Common myeloid progenitor, CD34-positive (primary cell): ENCODE measurements at regions not wholly inside any gene's neighbourhood (a gene's known extent, or its start where the extent isn't known, plus 50 kb on each side); places are given as distances from the start of the nearest gene placed in this dataset.

Experiments used
- CTCF ChIA-PET: fragments of 350-600 bp; sonication (Branson Sonifier 250); formaldehyde crosslinking; loops from one replicate; lab custom pipeline; 2021; ENCODE audit warnings: antibody characterized with exemption; lab: Charles Lee
- POLR2A ChIA-PET: fragments of 350-600 bp; sonication (Branson Sonifier 250); formaldehyde crosslinking; loops from one replicate; lab custom pipeline; 2021; ENCODE audit warnings: antibody characterized with exemption; lab: Charles Lee
- DNase-seq, 3 donors: peaks; one replicate each; pipeline versions ENCODE4 v3.0.0 to v3.0.0-alpha.2; 2013
- H3K27ac ChIP-seq, 2 experiments: 1 replicate in 1 of 2; 2 replicates in 1 of 2; pipeline ENCODE4 v1.7.0; 2013; ENCODE audit warnings: inconsistent platforms in 2 of 2, low read length in 2 of 2, mild to moderate bottlenecking in 2 of 2, low read depth in 1 of 2, moderate library complexity in 1 of 2; ENCODE audit not compliant: severe bottlenecking in 2 of 2, insufficient read depth in 1 of 2, poor library complexity in 1 of 2
- H3K27me3 ChIP-seq, 5 experiments: replicated peaks in 2 of 5; 1 replicate in 3 of 5; 2 replicates in 2 of 5; pipeline versions ENCODE4 v1.6.1 to v1.7.0; 2013; ENCODE audit warnings: low read length in 4 of 5, mild to moderate bottlenecking in 2 of 5, moderate library complexity in 2 of 5, inconsistent platforms in 1 of 5; ENCODE audit not compliant: insufficient read depth in 5 of 5, control insufficient read depth in 4 of 5
- H3K36me3 ChIP-seq, 4 experiments: 1 replicate in 2 of 4; 2 replicates in 2 of 4; pipeline versions ENCODE4 v1.6.1 to v1.7.0; 2013; ENCODE audit warnings: low read length in 3 of 4, control low read depth in 1 of 4, mild to moderate bottlenecking in 1 of 4; ENCODE audit not compliant: control insufficient read depth in 4 of 4, insufficient read depth in 4 of 4
- H3K4me1 ChIP-seq, 4 experiments: 1 replicate in 3 of 4; 2 replicates in 1 of 4; pipeline versions ENCODE4 v1.6.1 to v1.7.1; 2013; ENCODE audit warnings: low read length in 3 of 4, mild to moderate bottlenecking in 3 of 4, control low read depth in 1 of 4, inconsistent platforms in 1 of 4, moderate library complexity in 1 of 4; ENCODE audit not compliant: control insufficient read depth in 4 of 4, insufficient read depth in 4 of 4; ENCODE audit errors: control extremely low read depth in 1 of 4
- H3K4me3 ChIP-seq, 7 experiments: 1 replicate in 4 of 7; 2 replicates in 3 of 7; pipeline versions ENCODE4 v1.5.1 to v1.7.0; 2013; ENCODE audit warnings: mild to moderate bottlenecking in 7 of 7, low read length in 6 of 7, moderate library complexity in 6 of 7, inconsistent platforms in 2 of 7, low read depth in 2 of 7, control low read depth in 1 of 7; ENCODE audit not compliant: insufficient read depth in 4 of 7, control insufficient read depth in 1 of 7; ENCODE audit errors: extremely low read depth in 1 of 7
- H3K9me3 ChIP-seq, 5 experiments: 1 replicate in 4 of 5; 2 replicates in 1 of 5; pipeline versions ENCODE4 v1.6.1 to v1.7.1; 2013; ENCODE audit warnings: low read length in 4 of 5, mild to moderate bottlenecking in 2 of 5, inconsistent platforms in 1 of 5, low read depth in 1 of 5, moderate library complexity in 1 of 5; ENCODE audit not compliant: control insufficient read depth in 4 of 5, insufficient read depth in 2 of 5; ENCODE audit errors: control extremely low read depth in 1 of 5
- WGBS: methylation state at CpG from one replicate; pipeline ENCODE4 v1.1.5; 2013; ENCODE audit not compliant: insufficient coverage; 5-methylcytosine and 5-hydroxymethylcytosine counted together

DNA sequence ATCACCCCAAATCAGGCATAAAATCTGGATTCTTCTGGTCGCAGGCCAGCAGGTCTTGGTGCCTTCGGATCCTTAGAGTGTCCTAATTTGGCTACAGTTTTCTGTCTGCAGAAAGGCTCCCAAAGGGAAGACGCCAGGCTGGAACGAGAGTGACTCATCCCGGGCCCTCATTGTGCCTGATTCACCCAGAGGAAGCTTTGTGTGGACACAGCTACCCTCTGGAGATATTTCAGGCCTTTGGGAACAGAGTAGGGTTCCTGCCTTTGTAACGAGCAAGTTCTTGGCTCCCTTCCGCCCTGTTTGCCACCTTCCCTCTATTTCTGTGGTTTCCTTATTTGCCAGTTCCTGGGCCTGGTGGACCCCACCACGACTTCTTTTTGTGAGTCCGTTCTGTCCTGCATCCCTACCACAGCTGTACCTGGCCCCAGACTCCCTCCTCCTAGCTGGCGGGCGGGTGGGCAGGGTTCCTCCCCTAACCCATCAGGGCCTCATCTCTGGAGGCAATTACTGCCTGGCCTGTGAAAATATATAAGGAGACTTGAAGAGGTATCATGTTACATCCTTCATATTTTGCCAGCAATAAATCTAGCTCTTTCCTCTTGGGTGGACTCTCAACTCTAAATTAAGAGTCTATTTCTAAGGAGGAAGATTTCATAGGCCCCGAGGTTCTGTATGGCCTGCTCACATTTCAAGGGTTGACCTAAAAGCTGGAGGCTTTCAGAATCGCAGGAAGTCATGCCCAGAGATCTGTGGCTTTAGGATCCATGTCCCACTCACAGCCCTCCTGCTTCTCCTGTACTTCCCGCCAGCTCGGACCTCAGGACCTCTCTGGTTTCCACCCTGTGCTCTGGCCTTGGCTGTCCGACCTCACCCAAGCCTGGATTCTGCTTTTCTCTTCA lies 219.2 kb upstream of the ZNF32 start:
- POLR2A ChIA-PET: no interaction called here

DNA sequence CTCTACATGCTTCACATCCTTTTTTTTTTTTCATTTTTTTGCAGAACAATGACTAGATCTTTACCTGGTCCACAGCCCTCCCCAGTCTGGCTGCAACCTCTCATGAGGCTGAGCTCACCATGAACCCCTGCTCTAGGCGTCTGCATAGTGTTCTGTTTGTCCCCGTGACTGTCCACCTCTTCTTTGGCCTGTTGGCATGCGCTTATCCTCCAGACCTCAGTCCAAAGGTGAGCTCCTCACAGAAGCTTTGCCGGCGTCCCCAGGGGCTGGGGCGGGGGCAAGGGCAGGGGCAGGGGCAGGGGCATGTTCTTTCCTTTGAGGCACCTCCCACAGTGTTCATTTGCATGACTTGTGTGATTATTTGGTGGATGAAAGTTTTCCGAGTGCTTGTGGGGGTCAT lies 218.4 kb upstream of the ZNF32 start:
- no peaks in the 10 kb centered on the region for H3K9me3 ChIP-seq
- H3K27me3 ChIP-seq: peaks cover 0 to 26% (median 6%) of the 10 kb centered on the region in 5 experiments
- no peak overlapping the region for H3K27ac ChIP-seq
- H3K4me3 ChIP-seq: no peak overlapping the region
- DNase-seq: no peak
- POLR2A ChIA-PET: interaction anchor here (0.6 kb wide), 1 partner anchor 33 kb away, joined by 4 read pairs; no protein-coding TSS in a partner anchor
- no peaks in the 10 kb centered on the region for H3K36me3 ChIP-seq
- WGBS: 95% methylated on average over 4 of the region's 7 CpGs
- H3K4me1 ChIP-seq: no peaks in the 10 kb centered on the region
- CTCF ChIA-PET: interaction anchor here (1.2 to 1.4 kb wide), 2 partner anchors 9 to 30 kb away, joined by 4 read pairs; no protein-coding TSS in a partner anchor

More for the DNA sequence above, 219.2 kb upstream of the ZNF32 start:
- Histone ChIP-seq H3K27me3 (peaks cover 0 to 31% (median 6%) of the 10 kb centered on the region in 5 experiments), H3K27ac (no peak overlapping the region), H3K9me3 (peaks cover 0 to 2% (median 0%) of the 10 kb centered on the region in 5 experiments), H3K4me1 (no peaks in the 10 kb centered on the region), H3K36me3 (no peaks in the 10 kb centered on the region), H3K4me3 (no peak overlapping the region)
- 93% methylated on average over 14 of the region's 16 CpGs for WGBS
- CTCF ChIA-PET: no interaction called here
- no peak for DNase-seq

DNA sequence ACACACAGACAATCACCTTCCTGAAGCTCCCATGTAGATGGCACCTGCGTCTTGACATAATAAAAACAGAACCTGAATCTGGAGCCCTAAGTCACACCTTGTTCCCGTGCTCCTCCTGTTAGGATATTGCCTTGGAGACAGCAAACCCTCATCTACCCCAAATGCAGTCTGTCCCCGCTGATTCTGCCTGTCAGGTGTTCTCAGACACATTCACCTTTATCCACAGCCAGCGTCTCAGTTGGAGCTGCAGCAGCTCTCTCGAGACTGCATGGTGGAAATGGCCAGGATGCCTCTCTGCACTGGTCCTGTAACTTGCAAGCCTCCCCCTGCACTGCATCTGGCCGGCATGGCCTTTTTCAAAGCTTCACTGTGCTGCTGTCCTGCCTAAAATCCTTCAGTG lies 218.0 kb upstream of the ZNF32 start:
- WGBS: 78% methylated on average over 5 of the region's 6 CpGs
- Histone ChIP-seq H3K4me1 (no peaks in the 10 kb centered on the region), H3K36me3 (no peaks in the 10 kb centered on the region), H3K4me3 (no peak overlapping the region), H3K27ac (no peak overlapping the region), H3K27me3 (peaks cover 0 to 26% (median 6%) of the 10 kb centered on the region in 5 experiments), H3K9me3 (no peaks in the 10 kb centered on the region)
- no peak for DNase-seq
- CTCF ChIA-PET: interaction anchor here (1.2 to 1.4 kb wide), 2 partner anchors 9 to 30 kb away, joined by 4 read pairs; no protein-coding TSS in a partner anchor
- POLR2A ChIA-PET: interaction anchor here (0.6 kb wide), 1 partner anchor 33 kb away, joined by 4 read pairs; no protein-coding TSS in a partner anchor

DNA sequence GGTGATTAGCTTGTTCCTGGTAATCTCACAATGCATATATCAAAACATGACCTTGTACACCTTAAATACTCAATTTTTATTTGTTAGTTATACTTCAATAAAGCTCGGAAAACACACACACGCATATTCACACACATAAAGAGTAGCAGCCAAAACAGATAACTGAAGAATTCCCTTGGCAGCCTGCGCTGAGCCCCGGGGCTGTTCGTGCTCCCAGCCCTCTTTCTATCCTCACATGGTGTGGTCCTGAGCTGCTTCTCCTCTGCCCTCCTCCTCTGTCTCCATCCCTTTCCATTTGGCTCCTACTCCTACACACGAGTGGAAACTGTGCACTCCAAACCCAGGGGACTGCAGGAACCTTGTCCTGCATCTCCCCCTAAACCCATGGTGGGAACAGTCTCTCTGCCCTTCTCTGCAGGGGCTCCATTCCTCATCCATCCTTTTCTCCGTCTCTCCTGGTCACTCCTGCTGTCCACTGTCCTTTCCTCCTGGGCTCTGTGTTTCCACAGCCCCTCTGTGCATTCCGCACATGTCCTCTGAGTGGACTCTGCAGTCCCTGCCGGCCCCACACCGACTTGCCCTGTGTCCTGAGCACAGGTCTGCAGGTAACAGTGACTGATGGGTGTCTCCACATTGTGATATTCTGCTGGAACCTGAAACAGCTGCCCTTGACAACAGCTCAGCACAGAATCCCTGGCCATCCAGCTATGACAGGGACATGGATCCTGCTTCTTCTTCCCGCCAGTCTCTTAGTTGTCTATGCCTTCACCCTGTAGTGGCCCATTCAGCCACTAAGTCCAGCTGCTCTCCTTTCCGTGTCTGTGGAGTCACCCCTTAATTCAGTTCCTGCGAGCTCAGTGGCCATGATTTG lies 216.8 kb upstream of the ZNF32 start:
- H3K9me3 ChIP-seq: no peaks in the 10 kb centered on the region
- WGBS: 90% methylated on average over 13 of the region's 13 CpGs
- ChIA-PET POLR2A (no interaction called here), CTCF (interaction anchor here (1.2 to 1.4 kb wide), 2 partner anchors 11 to 31 kb away, joined by 4 read pairs; no protein-coding TSS in a partner anchor)
- no peaks in the 10 kb centered on the region for H3K36me3 ChIP-seq
- no peaks in the 10 kb centered on the region for H3K4me1 ChIP-seq
- no peak for DNase-seq
- no peak overlapping the region for H3K4me3 ChIP-seq
- H3K27ac ChIP-seq: no peak overlapping the region
- peaks cover 0 to 26% (median 6%) of the 10 kb centered on the region in 5 experiments for H3K27me3 ChIP-seq

- no peaks in the 10 kb centered on the region for H3K9me3 ChIP-seq
- WGBS: 93% methylated on average over 4 of the region's 6 CpGs
- ChIA-PET POLR2A (no interaction called here), CTCF (no interaction called here)
- no peaks in the 10 kb centered on the region for H3K36me3 ChIP-seq
- H3K4me1 ChIP-seq: no peaks in the 10 kb centered on the region
- DNase-seq: no peak
- H3K27ac ChIP-seq: no peak overlapping the region
- peaks cover 0 to 30% (median 6%) of the 10 kb centered on the region in 5 experiments for H3K27me3 ChIP-seq
- no peak overlapping the region for H3K4me3 ChIP-seq
Measured at GRCh38 chr10:43864656-43865055, 216.0 kb upstream of the ZNF32 start.

DNA sequence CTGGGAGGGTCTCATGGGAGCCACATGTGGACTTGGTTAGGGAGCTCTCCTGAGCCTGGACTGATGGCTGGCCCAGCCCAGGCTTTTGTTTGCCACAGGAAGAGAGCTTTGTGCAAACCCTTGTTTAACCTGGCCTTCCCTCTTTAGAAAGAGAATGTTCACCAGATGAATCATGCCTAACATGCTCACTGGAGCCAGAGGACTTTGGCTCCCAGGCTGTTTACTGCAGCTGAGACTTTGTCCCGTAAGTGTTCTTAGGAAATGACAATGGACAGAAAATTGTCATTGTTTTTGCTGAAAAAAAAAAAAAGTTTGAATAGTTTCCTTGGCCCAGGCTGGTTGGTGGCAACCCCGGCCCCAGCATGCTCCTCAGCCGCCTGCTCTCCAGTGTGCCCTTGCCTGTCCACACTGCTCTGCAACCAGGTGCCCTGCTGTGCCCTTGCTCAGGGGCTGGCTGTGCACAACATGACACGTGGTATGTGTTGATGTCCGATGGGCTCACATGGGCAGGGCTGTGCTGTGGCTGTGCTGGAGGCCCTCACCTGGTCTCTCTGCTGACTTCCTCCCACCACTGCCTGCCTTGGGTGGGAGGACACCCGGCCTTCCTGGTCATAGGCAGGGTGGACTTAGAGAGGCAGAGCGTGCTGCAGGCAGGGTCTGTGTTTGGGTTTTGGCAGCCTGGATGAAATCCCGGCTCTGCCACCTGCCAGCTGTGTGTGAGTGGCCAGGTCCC lies 215.3 kb upstream of the ZNF32 start:
- no peak for DNase-seq
- CTCF ChIA-PET: no interaction called here
- POLR2A ChIA-PET: no interaction called here
- 100% methylated on average over 5 of the region's 8 CpGs for WGBS
- no peaks in the 10 kb centered on the region for H3K36me3 ChIP-seq
- H3K4me1 ChIP-seq: no peaks in the 10 kb centered on the region
- H3K27ac ChIP-seq: no peak overlapping the region
- peaks cover 0 to 35% (median 6%) of the 10 kb centered on the region in 5 experiments for H3K27me3 ChIP-seq
- H3K4me3 ChIP-seq: no peak overlapping the region
- H3K9me3 ChIP-seq: no peaks in the 10 kb centered on the region
